Fibroblast of skin of back (primary cell): ENCODE measurements at regions not wholly inside any gene's neighbourhood (a gene's known extent, or its start where the extent isn't known, plus 50 kb on each side); places are given as distances from the start of the nearest gene placed in this dataset.
A peak's percentile ranks its signal among the peaks of the same experiment; 100 is the strongest.

ENCODE experiments used
- DNase-seq: peaks from one replicate; pipeline ENCODE4 v3.0.0-alpha.2; 2013

- DNase-seq = no peak
Measured at GRCh38 chr1:164020391-164020790, 538.6 kb upstream of the PBX1 start.

GRCh38 chr1:164021813-164022212 lies 537.2 kb upstream of the PBX1 start:
- no peak for DNase-seq

DNA sequence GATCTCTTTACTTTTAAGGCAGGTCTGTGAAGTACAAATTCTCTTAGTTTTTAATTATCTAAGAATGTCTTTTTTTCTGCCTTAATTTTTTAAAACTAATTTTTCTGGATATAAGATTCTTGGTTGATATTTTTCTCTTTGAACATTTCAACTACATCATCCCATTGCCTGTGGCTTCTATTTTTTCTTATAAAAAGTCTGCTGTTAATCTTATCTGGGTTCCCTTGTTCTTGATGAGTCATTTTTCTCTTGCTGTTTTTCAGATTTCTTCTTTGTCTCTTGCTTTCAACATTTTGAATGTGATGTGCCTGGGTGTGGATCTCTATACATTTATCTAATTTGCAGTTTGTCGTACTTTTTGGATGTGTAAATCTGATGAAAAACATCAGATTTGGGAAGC lies 525.2 kb upstream of the PBX1 start:
- DNase-seq = no peak

DNA sequence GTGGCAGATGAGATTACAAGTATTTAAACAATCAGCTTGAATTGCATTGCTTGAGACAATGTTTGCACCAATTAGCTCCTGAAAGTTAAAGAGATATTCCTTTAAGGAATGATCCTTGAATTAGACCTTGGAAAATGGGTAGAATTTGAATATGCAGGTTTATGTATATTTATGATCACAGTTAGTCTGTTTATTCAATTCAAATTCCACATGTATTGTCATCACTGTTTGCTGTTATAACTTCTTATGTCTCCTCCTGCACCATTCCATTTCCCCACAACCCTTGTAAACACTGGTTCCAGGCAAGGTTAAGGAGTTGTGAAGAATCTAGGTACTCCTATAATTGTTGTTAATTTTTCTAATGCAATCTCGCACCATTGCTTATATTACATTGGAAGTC lies 518.2 kb upstream of the PBX1 start:
- DNase-seq = no peak

- DNase-seq = no peak
Measured at GRCh38 chr1:164051782-164052181, 507.2 kb upstream of the PBX1 start.

GRCh38 chr1:164054331-164054730 lies 504.7 kb upstream of the PBX1 start:
- DNase-seq = no peak

GRCh38 chr1:164058198-164058597 lies 500.8 kb upstream of the PBX1 start:
- peak; percentile 54 for DNase-seq

- DNase-seq = no peak
Measured at GRCh38 chr1:164061528-164061927, 497.5 kb upstream of the PBX1 start.

DNA sequence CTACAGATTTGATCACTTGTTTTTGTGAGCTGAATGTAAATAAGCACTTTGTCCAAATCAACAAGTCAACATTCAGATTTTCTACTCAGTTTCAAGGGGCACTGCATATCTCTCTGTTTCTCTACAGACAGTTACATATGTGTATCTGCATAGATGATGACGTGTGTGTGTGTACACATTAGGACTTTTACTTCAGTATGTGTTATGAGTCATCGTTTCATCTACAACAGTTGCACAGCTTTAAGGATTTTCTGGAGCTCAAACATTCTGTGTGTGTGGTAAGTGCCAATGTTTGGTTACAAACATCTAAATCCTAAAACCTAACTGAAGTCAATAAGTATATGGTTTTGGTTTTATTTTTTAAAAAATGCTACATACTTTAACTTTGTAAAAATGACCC lies 494.5 kb upstream of the PBX1 start:
- peak; percentile 24 for DNase-seq

- DNase-seq = no peak
Measured at GRCh38 chr1:164071288-164071687, 487.7 kb upstream of the PBX1 start.

DNA sequence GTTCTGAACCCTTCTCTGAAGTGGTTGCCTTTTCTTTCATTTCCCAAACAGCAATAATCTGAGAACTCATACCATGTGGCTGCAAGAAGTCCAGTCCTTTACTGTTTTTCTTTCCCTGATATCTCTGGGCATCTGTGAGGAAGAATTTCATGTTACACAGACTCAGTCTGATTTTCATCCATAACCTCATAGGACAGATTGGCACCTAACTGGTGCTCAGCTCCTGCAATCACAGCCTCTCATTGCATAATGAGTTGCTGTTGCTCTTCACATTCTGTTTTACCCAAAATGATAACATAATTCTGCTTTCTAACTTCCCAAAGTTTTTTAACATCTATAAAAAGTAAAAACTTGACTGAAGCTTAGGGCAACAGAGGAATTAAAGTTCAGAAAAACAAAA lies 472.2 kb upstream of the PBX1 start:
- no peak for DNase-seq

DNA sequence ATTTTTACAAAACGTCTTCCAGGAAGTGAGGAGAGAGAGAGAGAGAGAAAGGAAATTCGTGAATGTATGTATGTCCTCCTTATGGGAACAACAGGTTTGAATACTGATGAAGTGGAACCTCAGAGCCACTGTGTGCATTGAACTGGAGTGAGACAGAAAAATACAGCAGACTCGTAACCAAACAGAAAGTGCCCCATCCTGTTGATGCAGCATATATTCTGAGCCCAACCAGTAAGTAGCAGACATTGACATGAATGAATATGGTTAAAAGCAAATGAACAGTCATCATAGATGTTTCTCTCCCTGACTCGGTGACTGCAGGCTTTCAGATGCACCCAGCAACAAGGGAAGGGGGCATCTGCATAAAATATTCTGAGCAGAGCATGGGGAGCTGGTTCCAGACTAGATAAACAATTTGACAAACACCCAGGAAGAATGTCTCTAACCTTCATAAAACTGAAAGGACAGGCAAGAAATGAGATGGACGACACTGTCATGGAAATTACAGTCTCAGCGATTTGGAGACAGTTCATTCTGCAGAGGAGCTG lies 471.0 kb upstream of the PBX1 start:
- DNase-seq = no peak

DNA sequence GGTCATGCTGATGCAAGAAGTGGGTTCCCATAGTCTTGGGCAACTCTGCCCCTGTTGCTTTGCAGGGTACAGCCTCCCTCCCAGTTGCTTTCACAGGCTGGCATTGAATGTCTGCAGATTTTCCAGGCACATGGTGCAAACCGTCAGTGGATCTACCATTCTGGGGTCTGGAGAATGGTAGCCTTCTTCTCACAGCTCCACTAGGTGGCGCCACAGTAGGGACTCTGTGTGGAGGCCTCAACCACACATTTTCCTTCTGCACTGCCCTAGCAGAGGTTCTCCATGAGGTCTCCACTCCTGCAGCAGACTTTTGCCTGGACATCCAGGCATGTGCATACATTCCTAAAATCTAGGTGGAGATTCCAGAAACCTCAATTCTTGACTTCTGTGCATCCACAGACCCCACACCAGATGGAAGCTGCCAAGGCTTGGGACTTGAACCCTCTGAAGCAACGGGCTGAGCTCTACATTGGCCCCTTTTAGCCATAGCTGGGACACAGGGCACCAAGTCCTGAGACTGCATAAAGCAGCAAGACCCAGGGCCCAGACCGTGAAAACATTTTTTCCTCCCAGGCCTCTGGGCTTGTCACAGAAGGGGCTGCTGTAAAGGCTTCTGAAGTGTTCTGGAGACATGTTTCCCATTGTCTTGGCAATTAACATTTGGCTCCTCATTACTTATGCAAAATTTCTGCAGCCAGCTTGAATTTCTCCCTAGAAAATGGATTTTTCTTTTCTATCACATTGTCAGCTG lies 466.2 kb upstream of the PBX1 start:
- peak; percentile 3 for DNase-seq

DNA sequence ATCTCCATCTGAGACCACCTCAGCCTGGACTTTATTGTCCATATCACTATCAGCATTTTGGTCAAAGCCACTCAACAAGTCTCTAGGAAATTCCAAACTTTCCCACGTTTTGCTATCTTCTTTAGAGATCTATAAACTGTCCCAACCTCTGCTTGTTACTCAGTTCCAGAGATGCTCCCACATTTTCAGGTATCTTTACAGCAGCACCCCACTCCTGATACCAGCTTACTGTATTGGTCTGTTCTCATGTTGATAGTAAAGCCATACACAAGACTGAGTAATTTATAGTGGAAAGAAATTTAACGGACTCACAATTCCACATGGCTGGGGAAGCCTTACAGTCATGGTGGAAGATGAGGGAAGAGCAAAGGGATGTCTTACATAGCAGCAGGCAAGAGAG lies 465.4 kb upstream of the PBX1 start:
- DNase-seq = no peak

DNA sequence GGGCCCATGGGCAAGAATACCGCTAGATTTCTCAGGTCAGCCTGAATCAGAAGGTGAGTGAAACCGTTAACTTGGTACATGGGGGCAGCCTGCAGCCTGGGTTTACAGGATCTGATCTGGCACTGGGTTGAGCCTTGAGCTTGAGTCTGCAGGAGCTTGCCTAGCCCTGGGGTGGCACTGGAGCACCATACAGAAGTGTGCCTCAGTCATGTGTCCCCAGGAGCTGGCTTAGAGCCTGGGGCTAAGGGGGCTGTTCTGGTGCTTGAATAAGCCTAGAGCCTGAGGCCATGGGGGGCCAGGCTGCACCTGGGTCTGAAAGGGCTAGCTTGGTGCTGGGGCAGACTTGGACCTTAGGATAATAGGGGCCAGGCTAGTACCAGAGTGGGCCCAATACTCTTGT lies 457.2 kb upstream of the PBX1 start:
- DNase-seq = no peak

- no peak for DNase-seq
Measured at GRCh38 chr1:164131949-164132348, 427.0 kb upstream of the PBX1 start.

- no peak for DNase-seq
Measured at GRCh38 chr1:164137273-164137925, 421.6 kb upstream of the PBX1 start.

- DNase-seq = no peak
Measured at GRCh38 chr1:164141797-164142196, 417.2 kb upstream of the PBX1 start.

DNA sequence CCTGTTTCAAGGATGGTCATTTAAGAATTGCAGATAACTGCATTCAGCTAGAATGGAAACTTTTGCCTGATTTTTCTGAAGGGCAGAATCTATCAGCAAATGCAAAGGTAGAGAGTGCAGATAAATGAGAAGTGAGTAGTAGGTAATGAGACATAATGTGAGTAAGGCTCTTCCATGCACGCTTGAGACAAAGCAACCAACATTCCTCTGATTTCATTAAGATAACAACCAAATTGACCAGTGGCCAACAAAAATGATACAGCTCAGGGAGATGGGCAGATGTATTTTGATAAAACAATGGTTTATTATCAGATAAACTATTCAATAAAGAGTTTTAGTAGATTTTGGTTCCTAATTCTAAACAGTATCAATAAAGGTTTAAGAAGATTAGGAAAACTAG lies 404.4 kb upstream of the PBX1 start:
- DNase-seq = no peak

DNA sequence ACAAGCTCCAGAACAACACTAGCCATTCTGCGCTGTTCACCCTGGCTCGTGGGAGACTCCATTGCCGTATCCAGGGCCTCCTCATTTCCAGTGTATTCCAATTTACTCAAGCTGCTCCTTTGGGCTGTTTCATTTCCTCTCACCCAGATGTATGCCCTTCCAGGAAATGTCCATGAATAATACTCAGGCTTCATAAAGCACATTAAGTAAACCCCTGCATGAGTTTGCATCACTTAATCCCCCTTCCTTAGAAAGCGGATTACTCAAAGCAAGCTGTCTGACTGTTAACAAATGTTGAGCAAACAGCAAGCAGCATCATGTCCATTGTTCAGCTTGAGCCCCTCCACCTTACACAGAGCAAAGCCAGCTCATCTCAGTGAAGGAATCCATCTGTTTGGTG lies 403.6 kb upstream of the PBX1 start:
- no peak for DNase-seq

DNA sequence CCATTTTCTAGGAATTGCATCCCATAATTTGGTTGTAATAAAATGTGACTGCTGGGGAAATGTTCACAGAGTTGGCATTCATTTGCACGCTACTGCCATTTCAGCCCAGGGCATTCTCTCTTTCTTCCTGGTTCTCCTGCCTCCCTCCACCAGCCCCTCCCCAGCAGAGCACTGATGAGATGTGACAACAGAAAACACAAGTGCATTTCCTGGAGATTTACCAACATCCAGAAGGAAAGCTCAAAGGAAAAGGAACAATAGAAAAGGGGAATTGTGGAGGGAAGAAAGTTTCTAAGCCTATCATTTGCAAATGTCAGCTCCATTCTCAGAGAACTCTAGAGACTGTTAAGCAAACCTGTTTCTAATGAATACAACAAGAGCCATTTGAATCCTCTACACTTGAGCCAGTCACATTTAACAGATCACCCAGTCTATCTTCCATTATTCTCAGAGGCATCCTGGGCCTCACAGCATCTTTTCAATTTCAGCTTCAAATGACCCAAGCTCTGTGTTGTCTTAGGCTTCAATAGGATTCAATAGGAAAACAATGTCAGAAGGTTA lies 395.6 kb upstream of the PBX1 start:
- DNase-seq = no peak

- DNase-seq = no peak
Measured at GRCh38 chr1:164165466-164165865, 393.5 kb upstream of the PBX1 start.

DNA sequence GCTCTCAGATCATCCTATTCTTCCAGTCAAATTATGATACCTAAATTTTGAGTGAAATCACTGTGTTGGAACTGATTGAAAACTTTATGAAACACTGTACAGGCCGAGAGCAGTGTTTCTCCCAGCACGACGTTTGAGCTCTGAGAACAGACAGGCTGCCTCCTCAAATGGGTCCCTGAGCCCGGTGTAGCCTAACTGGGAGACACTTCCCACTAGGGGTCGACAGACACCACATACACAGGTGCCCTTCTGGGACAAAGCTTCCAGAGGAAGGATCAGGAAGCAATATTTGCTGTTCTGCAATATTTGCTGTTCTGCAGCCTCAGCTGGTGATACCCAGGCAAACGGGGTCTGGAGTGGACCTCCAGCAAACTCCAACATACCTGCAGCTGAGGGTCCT lies 392.5 kb upstream of the PBX1 start:
- peak; percentile 4 for DNase-seq

DNA sequence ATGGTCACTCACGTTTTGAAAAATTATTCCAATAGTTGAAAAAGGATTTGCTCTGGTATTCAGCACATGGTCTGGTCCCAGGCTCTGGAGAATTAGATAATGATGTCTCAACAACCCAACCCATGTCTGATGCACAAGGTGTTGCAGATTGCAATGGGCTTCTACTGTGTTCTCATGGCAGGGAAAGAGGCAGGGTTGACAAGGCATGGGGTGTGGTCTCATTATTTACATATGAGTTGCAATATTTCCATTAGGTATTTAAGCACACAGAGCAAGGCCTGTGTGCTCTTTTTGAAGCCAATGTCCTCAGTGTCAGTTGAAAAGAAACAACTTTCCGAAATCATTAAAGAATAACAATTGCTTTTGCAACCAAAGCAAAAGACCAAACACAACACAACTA lies 381.9 kb upstream of the PBX1 start:
- DNase-seq = no peak
